ENCODE measurements at regions not wholly inside any gene's neighbourhood (a gene's known extent, or its start where the extent isn't known, plus 50 kb on each side); places are given as distances from the start of the nearest gene placed in this dataset.

- POLR2A ChIA-PET (ENCODE audit: low non-redundant PET): no interaction called here
- intact Hi-C loops (cut with micrococcal nuclease; ENCODE audit: unreplicated experiment): no loop called here
- Histone ChIP-seq H3K27ac (ENCODE audit: low read depth, low read length, poor library complexity, severe bottlenecking) (no peak overlapping the region), H3K27me3 (replicated peaks; ENCODE audit: insufficient read depth, low read depth, low read length, poor library complexity) (no peaks in the 10 kb centered on the region), H3K9me3 (ENCODE audit: low read depth, low read length, poor library complexity, severe bottlenecking) (peaks cover 2% of the 10 kb centered on the region), H3K36me3 (ENCODE audit: insufficient read depth, low read length, poor library complexity, severe bottlenecking) (no peaks in the 10 kb centered on the region), H3K4me1 (ENCODE audit: insufficient read depth, low read length, poor library complexity, severe bottlenecking) (peaks cover 6% of the 10 kb centered on the region), H3K4me3 (ENCODE audit: low read depth, low read length, poor library complexity, severe bottlenecking) (no peak overlapping the region)
- BruUV-seq (replicated peaks): no TSS peak
- TF ChIP-seq EZH2 (IDR thresholded peaks at IDR 0.05; ENCODE audit: borderline replicate concordance, low read depth, low read length, poor library complexity, severe bottlenecking): no peak
- TF ChIP-seq CTCF (conservative IDR thresholded peaks at IDR 0.05; ENCODE audit: low read depth, low read length): no peak
- DNase-seq (ENCODE audit: low spot score): no peak
- CTCF ChIA-PET: no interaction called here
These were observed 610.7 kb upstream of the C16orf82 start for GRCh38 chr16:26456074-26456473.

GRCh38 chr16:26457095-26457494 lies 609.6 kb upstream of the C16orf82 start:
- ChIA-PET CTCF (no interaction called here), POLR2A (ENCODE audit: low non-redundant PET) (no interaction called here)
- Histone ChIP-seq H3K27me3 (replicated peaks; ENCODE audit: insufficient read depth, low read depth, low read length, poor library complexity) (no peaks in the 10 kb centered on the region), H3K36me3 (ENCODE audit: insufficient read depth, low read length, poor library complexity, severe bottlenecking) (no peaks in the 10 kb centered on the region), H3K9me3 (ENCODE audit: low read depth, low read length, poor library complexity, severe bottlenecking) (peaks cover 2% of the 10 kb centered on the region), H3K27ac (ENCODE audit: low read depth, low read length, poor library complexity, severe bottlenecking) (no peak overlapping the region), H3K4me1 (ENCODE audit: insufficient read depth, low read length, poor library complexity, severe bottlenecking) (peaks cover 6% of the 10 kb centered on the region), H3K4me3 (ENCODE audit: low read depth, low read length, poor library complexity, severe bottlenecking) (no peak overlapping the region)
- no peak for TF ChIP-seq EZH2 (IDR thresholded peaks at IDR 0.05; ENCODE audit: borderline replicate concordance, low read depth, low read length, poor library complexity, severe bottlenecking)
- TF ChIP-seq CTCF (conservative IDR thresholded peaks at IDR 0.05; ENCODE audit: low read depth, low read length): no peak
- no TSS peak for BruUV-seq (replicated peaks)
- no peak for DNase-seq (ENCODE audit: low spot score)
- intact Hi-C loops (cut with micrococcal nuclease; ENCODE audit: unreplicated experiment): no loop called here

- intact Hi-C loops (cut with micrococcal nuclease; ENCODE audit: unreplicated experiment): no loop called here
- TF ChIP-seq CTCF (conservative IDR thresholded peaks at IDR 0.05; ENCODE audit: low read depth, low read length): no peak
- TF ChIP-seq EZH2 (IDR thresholded peaks at IDR 0.05; ENCODE audit: borderline replicate concordance, low read depth, low read length, poor library complexity, severe bottlenecking): no peak
- no TSS peak for BruUV-seq (replicated peaks)
- Histone ChIP-seq H3K4me3 (ENCODE audit: low read depth, low read length, poor library complexity, severe bottlenecking) (no peak overlapping the region), H3K27me3 (replicated peaks; ENCODE audit: insufficient read depth, low read depth, low read length, poor library complexity) (no peaks in the 10 kb centered on the region), H3K36me3 (ENCODE audit: insufficient read depth, low read length, poor library complexity, severe bottlenecking) (no peaks in the 10 kb centered on the region), H3K4me1 (ENCODE audit: insufficient read depth, low read length, poor library complexity, severe bottlenecking) (peaks cover 6% of the 10 kb centered on the region), H3K9me3 (ENCODE audit: low read depth, low read length, poor library complexity, severe bottlenecking) (peaks cover 2% of the 10 kb centered on the region), H3K27ac (ENCODE audit: low read depth, low read length, poor library complexity, severe bottlenecking) (no peak overlapping the region)
- DNase-seq (ENCODE audit: low spot score): no peak
- ChIA-PET POLR2A (ENCODE audit: low non-redundant PET) (no interaction called here), CTCF (no interaction called here)
These were observed 608.8 kb upstream of the C16orf82 start for GRCh38 chr16:26457882-26458281.
